ENCODE measurements at regions not wholly inside any gene's neighbourhood (a gene's known extent, or its start where the extent isn't known, plus 50 kb on each side); places are given as distances from the start of the nearest gene placed in this dataset.

GRCh38 chr11:97349201-97349600, 959.4 kb downstream of the JRKL start:
- TF ChIP-seq BHLHE40 (IDR thresholded peaks at IDR 0.05; ENCODE audit: borderline replicate concordance): no peak
- no peak for TF ChIP-seq SP1 (IDR thresholded peaks at IDR 0.05)
- no peak for TF ChIP-seq HDGF (IDR thresholded peaks at IDR 0.05; ENCODE audit: borderline replicate concordance)
- TF ChIP-seq SUZ12 (IDR thresholded peaks at IDR 0.05): no peak
- no peak for TF ChIP-seq ZNF384 (IDR thresholded peaks at IDR 0.05)
- TF ChIP-seq CTBP1 (IDR thresholded peaks at IDR 0.05; ENCODE audit: borderline replicate concordance): no peak
